Omental fat pad (tissue), 3 donors: ENCODE measurements at regions not wholly inside any gene's neighbourhood (a gene's known extent, or its start where the extent isn't known, plus 50 kb on each side); places are given as distances from the start of the nearest gene placed in this dataset.

Experiments
- ATAC-seq: fragments of 150-250 bp; one replicate; pipeline ENCODE4 v1.9.1; 2016; ENCODE audit warnings: mild to moderate bottlenecking, moderate library complexity; ENCODE audit not compliant: low FRiP score
- DNase-seq: peaks from one replicate; pipeline ENCODE4 v3.0.0-alpha.2; 2019; ENCODE audit warnings: low spot score
- CTCF ChIP-seq, 3 donors: fragments of 450-650 bp; IDR thresholded peaks; one replicate each; pipeline ENCODE4 v1.5.1; 2016 to 2017; ENCODE audit warnings: antibody characterized with exemption in 3 of 3, mild to moderate bottlenecking in 3 of 3, moderate library complexity in 2 of 3

- DNase-seq (no peak), ATAC-seq (no peak)
- TF ChIP-seq CTCF (IDR thresholded peaks at IDR 0.05): no peak
Measured at GRCh38 chr4:135072553-135072952, 871.0 kb upstream of the PABPC4L start.

- no peak for DNase-seq
- ATAC-seq: no peak
- TF ChIP-seq CTCF (IDR thresholded peaks at IDR 0.05): no peak
Measured at GRCh38 chr4:135065366-135065765, 863.8 kb upstream of the PABPC4L start.

GRCh38 chr4:135050086-135050717 lies 848.6 kb upstream of the PABPC4L start:
- DNase-seq: no peak
- no peak for TF ChIP-seq CTCF (IDR thresholded peaks at IDR 0.05)
- no peak for ATAC-seq

GRCh38 chr4:135032670-135033069 lies 831.1 kb upstream of the PABPC4L start:
- DNase-seq (no peak), ATAC-seq (no peak)
- TF ChIP-seq CTCF (IDR thresholded peaks at IDR 0.05): no peak

- ATAC-seq: no peak
- no peak for DNase-seq
- no peak for TF ChIP-seq CTCF (IDR thresholded peaks at IDR 0.05)
Measured at GRCh38 chr4:135015771-135016170, 814.2 kb upstream of the PABPC4L start.

- ATAC-seq (no peak), DNase-seq (no peak)
- TF ChIP-seq CTCF (IDR thresholded peaks at IDR 0.05): no peak
Measured at GRCh38 chr4:135007400-135007799, 805.8 kb upstream of the PABPC4L start.

GRCh38 chr4:134999169-134999568 lies 797.6 kb upstream of the PABPC4L start:
- DNase-seq (no peak), ATAC-seq (no peak)
- no peak for TF ChIP-seq CTCF (IDR thresholded peaks at IDR 0.05)
